ENCODE measurements at regions not wholly inside any gene's neighbourhood (a gene's known extent, or its start where the extent isn't known, plus 50 kb on each side); places are given as distances from the start of the nearest gene placed in this dataset.

DNA sequence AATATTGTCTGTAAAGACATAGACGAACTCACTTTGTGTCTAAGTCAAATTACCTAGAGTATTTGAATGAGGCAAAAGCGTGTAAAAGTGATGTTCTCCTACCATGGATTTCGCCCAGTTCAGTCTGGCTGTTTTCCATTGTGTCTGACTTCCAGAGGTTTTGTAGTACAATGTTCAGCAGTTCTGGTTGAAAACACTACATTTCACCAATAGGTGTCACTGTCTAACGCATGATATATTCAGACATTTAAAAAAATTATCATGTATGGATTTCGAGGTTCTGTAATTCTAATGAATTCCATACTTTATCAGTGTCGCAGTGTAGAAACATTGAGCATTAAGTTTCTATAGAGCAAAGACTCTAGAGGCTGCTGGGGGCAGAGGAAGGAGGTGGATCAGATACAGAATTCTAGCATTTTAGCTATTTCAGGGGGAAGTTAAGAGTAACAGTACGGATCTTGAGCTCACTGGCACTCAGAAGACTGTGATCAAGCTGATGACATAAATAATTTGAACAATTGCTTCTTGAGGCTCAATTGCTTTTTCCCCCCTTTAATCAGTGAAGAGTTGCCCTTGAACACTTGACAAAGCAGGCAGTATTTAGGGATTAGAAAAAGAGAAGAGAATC is 196.9 kb upstream of the RHOBTB1 start (continued):
- TF ChIP-seq, protein P1, sequence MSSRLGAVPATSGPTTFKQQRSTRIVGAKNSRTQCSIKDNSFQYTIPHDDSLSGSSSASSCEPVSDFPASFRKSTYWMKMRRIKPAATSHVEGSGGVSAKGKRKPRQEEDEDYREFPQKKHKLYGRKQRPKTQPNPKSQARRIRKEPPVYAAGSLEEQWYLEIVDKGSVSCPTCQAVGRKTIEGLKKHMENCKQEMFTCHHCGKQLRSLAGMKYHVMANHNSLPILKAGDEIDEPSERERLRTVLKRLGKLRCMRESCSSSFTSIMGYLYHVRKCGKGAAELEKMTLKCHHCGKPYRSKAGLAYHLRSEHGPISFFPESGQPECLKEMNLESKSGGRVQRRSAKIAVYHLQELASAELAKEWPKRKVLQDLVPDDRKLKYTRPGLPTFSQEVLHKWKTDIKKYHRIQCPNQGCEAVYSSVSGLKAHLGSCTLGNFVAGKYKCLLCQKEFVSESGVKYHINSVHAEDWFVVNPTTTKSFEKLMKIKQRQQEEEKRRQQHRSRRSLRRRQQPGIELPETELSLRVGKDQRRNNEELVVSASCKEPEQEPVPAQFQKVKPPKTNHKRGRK (CRISPR knock-in tag; IDR thresholded peaks at IDR 0.05) = no peak
- TF ChIP-seq HNRNPLL (IDR thresholded peaks at IDR 0.05; ENCODE audit: low read depth, low read length, poor library complexity, severe bottlenecking) (no peak), ZNF354B (CRISPR knock-in tag; IDR thresholded peaks at IDR 0.05) (no peak), SAFB2 (CRISPR knock-in tag; IDR thresholded peaks at IDR 0.05; ENCODE audit: borderline replicate concordance, low read depth) (no peak), GPN1 (CRISPR knock-in tag; IDR thresholded peaks at IDR 0.05; ENCODE audit: borderline replicate concordance) (no peak), ZFP62 (CRISPR knock-in tag; IDR thresholded peaks at IDR 0.05) (no peak), HIVEP1 (CRISPR knock-in tag; IDR thresholded peaks at IDR 0.05) (no peak), MEF2D (CRISPR knock-in tag; IDR thresholded peaks at IDR 0.05) (no peak), ARID2 (CRISPR knock-in tag; IDR thresholded peaks at IDR 0.05; ENCODE audit: borderline replicate concordance) (no peak), ZNF781 (CRISPR knock-in tag; IDR thresholded peaks at IDR 0.05; ENCODE audit: borderline replicate concordance, not compliant biosample characterization) (no peak), PHF5A (CRISPR knock-in tag; IDR thresholded peaks at IDR 0.05; ENCODE audit: low read depth, unreplicated experiment) (no peak), GFI1 (CRISPR knock-in tag; IDR thresholded peaks at IDR 0.05; ENCODE audit: borderline replicate concordance) (no peak), NPAS2 (CRISPR knock-in tag; IDR thresholded peaks at IDR 0.05; ENCODE audit: borderline replicate concordance) (no peak), FOXP1 (IDR thresholded peaks at IDR 0.05) (no peak), FOXP1 (CRISPR knock-in tag; IDR thresholded peaks at IDR 0.05) (no peak), ZNF331 (CRISPR knock-in tag; IDR thresholded peaks at IDR 0.05) (peak; percentile 32; the same call in 1 of the 2 replicates), CBX1 (IDR thresholded peaks at IDR 0.05; ENCODE audit: low read depth) (no peak), EHMT2 (IDR thresholded peaks at IDR 0.05; ENCODE audit: borderline replicate concordance, low read depth, low read length) (no peak), BRCA1 (CRISPR knock-in tag; IDR thresholded peaks at IDR 0.05) (no peak), NBN (conservative IDR thresholded peaks at IDR 0.05) (no peak), FOXA3 (CRISPR knock-in tag; IDR thresholded peaks at IDR 0.05) (0 out of 2 replicates have a peak, but pooled peaks have one; percentile 14)
- TF ChIP-seq, protein P2, sequence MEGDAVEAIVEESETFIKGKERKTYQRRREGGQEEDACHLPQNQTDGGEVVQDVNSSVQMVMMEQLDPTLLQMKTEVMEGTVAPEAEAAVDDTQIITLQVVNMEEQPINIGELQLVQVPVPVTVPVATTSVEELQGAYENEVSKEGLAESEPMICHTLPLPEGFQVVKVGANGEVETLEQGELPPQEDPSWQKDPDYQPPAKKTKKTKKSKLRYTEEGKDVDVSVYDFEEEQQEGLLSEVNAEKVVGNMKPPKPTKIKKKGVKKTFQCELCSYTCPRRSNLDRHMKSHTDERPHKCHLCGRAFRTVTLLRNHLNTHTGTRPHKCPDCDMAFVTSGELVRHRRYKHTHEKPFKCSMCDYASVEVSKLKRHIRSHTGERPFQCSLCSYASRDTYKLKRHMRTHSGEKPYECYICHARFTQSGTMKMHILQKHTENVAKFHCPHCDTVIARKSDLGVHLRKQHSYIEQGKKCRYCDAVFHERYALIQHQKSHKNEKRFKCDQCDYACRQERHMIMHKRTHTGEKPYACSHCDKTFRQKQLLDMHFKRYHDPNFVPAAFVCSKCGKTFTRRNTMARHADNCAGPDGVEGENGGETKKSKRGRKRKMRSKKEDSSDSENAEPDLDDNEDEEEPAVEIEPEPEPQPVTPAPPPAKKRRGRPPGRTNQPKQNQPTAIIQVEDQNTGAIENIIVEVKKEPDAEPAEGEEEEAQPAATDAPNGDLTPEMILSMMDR (CRISPR knock-in tag; IDR thresholded peaks at IDR 0.05) = peak; percentile 74
- TF ChIP-seq, protein P3, sequence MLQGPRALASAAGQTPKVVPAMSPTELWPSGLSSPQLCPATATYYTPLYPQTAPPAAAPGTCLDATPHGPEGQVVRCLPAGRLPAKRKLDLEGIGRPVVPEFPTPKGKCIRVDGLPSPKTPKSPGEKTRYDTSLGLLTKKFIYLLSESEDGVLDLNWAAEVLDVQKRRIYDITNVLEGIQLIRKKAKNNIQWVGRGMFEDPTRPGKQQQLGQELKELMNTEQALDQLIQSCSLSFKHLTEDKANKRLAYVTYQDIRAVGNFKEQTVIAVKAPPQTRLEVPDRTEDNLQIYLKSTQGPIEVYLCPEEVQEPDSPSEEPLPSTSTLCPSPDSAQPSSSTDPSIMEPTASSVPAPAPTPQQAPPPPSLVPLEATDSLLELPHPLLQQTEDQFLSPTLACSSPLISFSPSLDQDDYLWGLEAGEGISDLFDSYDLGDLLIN (CRISPR knock-in tag; IDR thresholded peaks at IDR 0.05; ENCODE audit: borderline replicate concordance) = no peak
- TF ChIP-seq, protein P4, sequence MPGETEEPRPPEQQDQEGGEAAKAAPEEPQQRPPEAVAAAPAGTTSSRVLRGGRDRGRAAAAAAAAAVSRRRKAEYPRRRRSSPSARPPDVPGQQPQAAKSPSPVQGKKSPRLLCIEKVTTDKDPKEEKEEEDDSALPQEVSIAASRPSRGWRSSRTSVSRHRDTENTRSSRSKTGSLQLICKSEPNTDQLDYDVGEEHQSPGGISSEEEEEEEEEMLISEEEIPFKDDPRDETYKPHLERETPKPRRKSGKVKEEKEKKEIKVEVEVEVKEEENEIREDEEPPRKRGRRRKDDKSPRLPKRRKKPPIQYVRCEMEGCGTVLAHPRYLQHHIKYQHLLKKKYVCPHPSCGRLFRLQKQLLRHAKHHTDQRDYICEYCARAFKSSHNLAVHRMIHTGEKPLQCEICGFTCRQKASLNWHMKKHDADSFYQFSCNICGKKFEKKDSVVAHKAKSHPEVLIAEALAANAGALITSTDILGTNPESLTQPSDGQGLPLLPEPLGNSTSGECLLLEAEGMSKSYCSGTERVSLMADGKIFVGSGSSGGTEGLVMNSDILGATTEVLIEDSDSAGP (CRISPR knock-in tag; IDR thresholded peaks at IDR 0.05; ENCODE audit: borderline replicate concordance) = no peak
- TF ChIP-seq, protein P5, sequence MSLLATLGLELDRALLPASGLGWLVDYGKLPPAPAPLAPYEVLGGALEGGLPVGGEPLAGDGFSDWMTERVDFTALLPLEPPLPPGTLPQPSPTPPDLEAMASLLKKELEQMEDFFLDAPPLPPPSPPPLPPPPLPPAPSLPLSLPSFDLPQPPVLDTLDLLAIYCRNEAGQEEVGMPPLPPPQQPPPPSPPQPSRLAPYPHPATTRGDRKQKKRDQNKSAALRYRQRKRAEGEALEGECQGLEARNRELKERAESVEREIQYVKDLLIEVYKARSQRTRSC (CRISPR knock-in tag; IDR thresholded peaks at IDR 0.05; ENCODE audit: low read depth) = no peak
